ENCODE measurements at regions not wholly inside any gene's neighbourhood (a gene's known extent, or its start where the extent isn't known, plus 50 kb on each side); places are given as distances from the start of the nearest gene placed in this dataset.
"Not testable (repeated sequence)": the region's sequence is repeated elsewhere in the genome, so short reads cannot be mapped to it uniquely, and the experiment has no call there.

GRCh38 chr3:168801794-168802193 is 706.1 kb upstream of the GOLIM4 start:
- Histone ChIP-seq H3K27me3 (ENCODE audit: insufficient read depth, low read length, poor library complexity) (no peaks in the 10 kb centered on the region), H3K79me1 (ENCODE audit: low read length) (no peaks in the 10 kb centered on the region)

GRCh38 chr3:168796339-168796738 is 700.6 kb upstream of the GOLIM4 start:
- Histone ChIP-seq H3K4me2 (ENCODE audit: low read length) (no peak overlapping the region), H3K18ac (ENCODE audit: low read length) (no peak overlapping the region), H2BK15ac (replicated peaks; ENCODE audit: low read depth) (no peak overlapping the region), H3K4me1 (ENCODE audit: control insufficient read depth, low read depth, low read length) (peaks cover 2% of the 10 kb centered on the region), H3K79me1 (ENCODE audit: low read length) (no peaks in the 10 kb centered on the region), H2BK120ac (ENCODE audit: low read depth, low read length) (no peak overlapping the region), H3K4ac (ENCODE audit: low read depth, low read length) (no peak overlapping the region), H4K8ac (ENCODE audit: low read depth, low read length) (no peak overlapping the region), H4K5ac (ENCODE audit: low read length) (no peak overlapping the region), H3K36me3 (ENCODE audit: control insufficient read depth, insufficient read depth, low read length) (no peaks in the 10 kb centered on the region), H3K27ac (ENCODE audit: low read depth, low read length) (no peak overlapping the region), H3K56ac (ENCODE audit: low read length) (no peak overlapping the region), H3K23ac (ENCODE audit: low read length) (no peak overlapping the region), H2AK5ac (ENCODE audit: low read length) (no peak overlapping the region), H2BK5ac (ENCODE audit: low read length) (no peak overlapping the region), H3K4me3 (ENCODE audit: low read length) (no peak overlapping the region), H3K79me2 (ENCODE audit: control insufficient read depth, insufficient read depth, low read length) (no peaks in the 10 kb centered on the region), H3K9ac (ENCODE audit: low read length) (no peak overlapping the region), H3K27me3 (ENCODE audit: insufficient read depth, low read length, poor library complexity) (no peaks in the 10 kb centered on the region)
- DNase-seq, result no peak
- WGBS (ENCODE audit: extremely low coverage, insufficient coverage, low lambda C conversion rate), result no CpG with 5 or more reads among the region's 3 CpGs

More at GRCh38 chr3:168801794-168802193, 706.1 kb upstream of the GOLIM4 start:
- no peaks in the 10 kb centered on the region for H3K36me3 ChIP-seq (ENCODE audit: control insufficient read depth, insufficient read depth, low read length)
- H3K18ac ChIP-seq (ENCODE audit: low read length), result no peak overlapping the region
- H3K4me3 ChIP-seq (ENCODE audit: low read length), result no peak overlapping the region
- H2AK5ac ChIP-seq (ENCODE audit: low read length), result no peak overlapping the region
- DNase-seq, result no peak
- H3K23ac ChIP-seq (ENCODE audit: low read length), result no peak overlapping the region
- no peak overlapping the region for H2BK120ac ChIP-seq (ENCODE audit: low read depth, low read length)
- no peak overlapping the region for H4K8ac ChIP-seq (ENCODE audit: low read depth, low read length)
- H2BK5ac ChIP-seq (ENCODE audit: low read length), result no peak overlapping the region
- no peak overlapping the region for H3K27ac ChIP-seq (ENCODE audit: low read depth, low read length)
- H3K4me1 ChIP-seq (ENCODE audit: control insufficient read depth, low read depth, low read length), result peaks cover 3% of the 10 kb centered on the region
- no peaks in the 10 kb centered on the region for H3K79me2 ChIP-seq (ENCODE audit: control insufficient read depth, insufficient read depth, low read length)
- H3K4ac ChIP-seq (ENCODE audit: low read depth, low read length), result no peak overlapping the region
- WGBS (ENCODE audit: extremely low coverage, insufficient coverage, low lambda C conversion rate), result no CpG with 5 or more reads among the region's 1 CpG
- H2BK15ac ChIP-seq (replicated peaks; ENCODE audit: low read depth), result no peak overlapping the region
- H3K4me2 ChIP-seq (ENCODE audit: low read length), result no peak overlapping the region
- H3K56ac ChIP-seq (ENCODE audit: low read length), result no peak overlapping the region
- H3K9ac ChIP-seq (ENCODE audit: low read length), result no peak overlapping the region
- H4K5ac ChIP-seq (ENCODE audit: low read length), result no peak overlapping the region

GRCh38 chr3:168794427-168794826 is 698.7 kb upstream of the GOLIM4 start:
- Histone ChIP-seq H2BK5ac (ENCODE audit: low read length) (no peak overlapping the region), H3K79me1 (ENCODE audit: low read length) (no peaks in the 10 kb centered on the region), H2BK15ac (replicated peaks; ENCODE audit: low read depth) (no peak overlapping the region), H3K18ac (ENCODE audit: low read length) (no peak overlapping the region), H3K4me3 (ENCODE audit: low read length) (no peak overlapping the region), H3K27ac (ENCODE audit: low read depth, low read length) (no peak overlapping the region), H3K4me1 (ENCODE audit: control insufficient read depth, low read depth, low read length) (peaks cover 3% of the 10 kb centered on the region), H2AK5ac (ENCODE audit: low read length) (no peak overlapping the region), H3K79me2 (ENCODE audit: control insufficient read depth, insufficient read depth, low read length) (no peaks in the 10 kb centered on the region), H3K56ac (ENCODE audit: low read length) (no peak overlapping the region), H3K4me2 (ENCODE audit: low read length) (no peak overlapping the region), H3K23ac (ENCODE audit: low read length) (no peak overlapping the region), H3K9ac (ENCODE audit: low read length) (no peak overlapping the region), H3K36me3 (ENCODE audit: control insufficient read depth, insufficient read depth, low read length) (no peaks in the 10 kb centered on the region), H4K5ac (ENCODE audit: low read length) (no peak overlapping the region), H2BK120ac (ENCODE audit: low read depth, low read length) (no peak overlapping the region), H3K27me3 (ENCODE audit: insufficient read depth, low read length, poor library complexity) (no peaks in the 10 kb centered on the region), H3K4ac (ENCODE audit: low read depth, low read length) (no peak overlapping the region), H4K8ac (ENCODE audit: low read depth, low read length) (no peak overlapping the region)
- WGBS (ENCODE audit: extremely low coverage, insufficient coverage, low lambda C conversion rate), result no CpG with 5 or more reads among the region's 2 CpGs
- DNase-seq, result no peak

- H3K4me3 ChIP-seq (ENCODE audit: low read length), result no peak overlapping the region
- no peaks in the 10 kb centered on the region for H3K27me3 ChIP-seq (ENCODE audit: insufficient read depth, low read length, poor library complexity)
- no peak overlapping the region for H4K5ac ChIP-seq (ENCODE audit: low read length)
- H3K18ac ChIP-seq (ENCODE audit: low read length), result no peak overlapping the region
- H2AK5ac ChIP-seq (ENCODE audit: low read length), result no peak overlapping the region
- no peak overlapping the region for H4K8ac ChIP-seq (ENCODE audit: low read depth, low read length)
- no peaks in the 10 kb centered on the region for H3K36me3 ChIP-seq (ENCODE audit: control insufficient read depth, insufficient read depth, low read length)
- no CpG with 5 or more reads among the region's 3 CpGs for WGBS (ENCODE audit: extremely low coverage, insufficient coverage, low lambda C conversion rate)
- no peak overlapping the region for H2BK15ac ChIP-seq (replicated peaks; ENCODE audit: low read depth)
- no peak overlapping the region for H3K4me2 ChIP-seq (ENCODE audit: low read length)
- DNase-seq, result no peak
- no peak overlapping the region for H2BK5ac ChIP-seq (ENCODE audit: low read length)
- H3K4me1 ChIP-seq (ENCODE audit: control insufficient read depth, low read depth, low read length), result no peaks in the 10 kb centered on the region
- no peak overlapping the region for H3K23ac ChIP-seq (ENCODE audit: low read length)
- no peak overlapping the region for H3K27ac ChIP-seq (ENCODE audit: low read depth, low read length)
- no peak overlapping the region for H3K56ac ChIP-seq (ENCODE audit: low read length)
- H3K79me2 ChIP-seq (ENCODE audit: control insufficient read depth, insufficient read depth, low read length), result no peaks in the 10 kb centered on the region
- no peaks in the 10 kb centered on the region for H3K79me1 ChIP-seq (ENCODE audit: low read length)
- no peak overlapping the region for H2BK120ac ChIP-seq (ENCODE audit: low read depth, low read length)
- no peak overlapping the region for H3K4ac ChIP-seq (ENCODE audit: low read depth, low read length)
- no peak overlapping the region for H3K9ac ChIP-seq (ENCODE audit: low read length)
Observed at GRCh38 chr3:168782193-168782592, 686.5 kb upstream of the GOLIM4 start.

- not testable (repeated sequence) for H3K4me1 ChIP-seq (ENCODE audit: control insufficient read depth, low read depth, low read length)
- no CpG with 5 or more reads among the region's 28 CpGs for WGBS (ENCODE audit: extremely low coverage, insufficient coverage, low lambda C conversion rate)
Observed at GRCh38 chr3:168779970-168780645, 684.4 kb upstream of the GOLIM4 start.

GRCh38 chr3:168753724-168754123 is 658.0 kb upstream of the GOLIM4 start:
- no peak overlapping the region for H3K9ac ChIP-seq (ENCODE audit: low read length)
- no peak overlapping the region for H3K4me3 ChIP-seq (ENCODE audit: low read length)
- H2BK5ac ChIP-seq (ENCODE audit: low read length), result no peak overlapping the region
- H3K18ac ChIP-seq (ENCODE audit: low read length), result no peak overlapping the region
- no peak overlapping the region for H4K5ac ChIP-seq (ENCODE audit: low read length)
- no peak overlapping the region for H3K4ac ChIP-seq (ENCODE audit: low read depth, low read length)
- no CpG with 5 or more reads among the region's 1 CpG for WGBS (ENCODE audit: extremely low coverage, insufficient coverage, low lambda C conversion rate)
- H3K4me2 ChIP-seq (ENCODE audit: low read length), result no peak overlapping the region
- no peaks in the 10 kb centered on the region for H3K4me1 ChIP-seq (ENCODE audit: control insufficient read depth, low read depth, low read length)
- H2BK15ac ChIP-seq (replicated peaks; ENCODE audit: low read depth), result no peak overlapping the region
- H3K27ac ChIP-seq (ENCODE audit: low read depth, low read length), result no peak overlapping the region
- no peak overlapping the region for H3K56ac ChIP-seq (ENCODE audit: low read length)
- no peak overlapping the region for H4K8ac ChIP-seq (ENCODE audit: low read depth, low read length)
- H2BK120ac ChIP-seq (ENCODE audit: low read depth, low read length), result no peak overlapping the region
- no peak overlapping the region for H3K23ac ChIP-seq (ENCODE audit: low read length)
- H2AK5ac ChIP-seq (ENCODE audit: low read length), result no peak overlapping the region
- no peaks in the 10 kb centered on the region for H3K27me3 ChIP-seq (ENCODE audit: insufficient read depth, low read length, poor library complexity)
- no peaks in the 10 kb centered on the region for H3K79me1 ChIP-seq (ENCODE audit: low read length)
- no peak for DNase-seq
- H3K36me3 ChIP-seq (ENCODE audit: control insufficient read depth, insufficient read depth, low read length), result no peaks in the 10 kb centered on the region
- H3K79me2 ChIP-seq (ENCODE audit: control insufficient read depth, insufficient read depth, low read length), result no peaks in the 10 kb centered on the region

More at GRCh38 chr3:168779970-168780645, 684.4 kb upstream of the GOLIM4 start:
- not testable (repeated sequence) for H3K27ac ChIP-seq (ENCODE audit: low read depth, low read length); H3K27me3 ChIP-seq (ENCODE audit: insufficient read depth, low read length, poor library complexity); H3K79me2 ChIP-seq (ENCODE audit: control insufficient read depth, insufficient read depth, low read length); H2BK5ac ChIP-seq (ENCODE audit: low read length); H4K5ac ChIP-seq (ENCODE audit: low read length); H2BK120ac ChIP-seq (ENCODE audit: low read depth, low read length); DNase-seq; H2AK5ac ChIP-seq (ENCODE audit: low read length); H3K9ac ChIP-seq (ENCODE audit: low read length); H3K79me1 ChIP-seq (ENCODE audit: low read length); H3K56ac ChIP-seq (ENCODE audit: low read length); H4K8ac ChIP-seq (ENCODE audit: low read depth, low read length); H3K36me3 ChIP-seq (ENCODE audit: control insufficient read depth, insufficient read depth, low read length); H3K4ac ChIP-seq (ENCODE audit: low read depth, low read length); H3K4me3 ChIP-seq (ENCODE audit: low read length); H2BK15ac ChIP-seq (replicated peaks; ENCODE audit: low read depth); H3K23ac ChIP-seq (ENCODE audit: low read length); H3K4me2 ChIP-seq (ENCODE audit: low read length); H3K18ac ChIP-seq (ENCODE audit: low read length)

Data from mesendoderm (in vitro differentiated cells).